22Rv1 (cell line): ENCODE measurements at regions not wholly inside any gene's neighbourhood (a gene's known extent, or its start where the extent isn't known, plus 50 kb on each side); places are given as distances from the start of the nearest gene placed in this dataset.
"Not testable (repeated sequence)": the region's sequence is repeated elsewhere in the genome, so short reads cannot be mapped to it uniquely, and the experiment has no call there.

Experiments
- H3K27ac ChIP-seq: fragments of 450-650 bp; 2 replicates; pipeline ENCODE4 v1.5.1; 2017
- CTCF ChIP-seq: fragments of 450-650 bp; IDR thresholded peaks from 2 replicates; pipeline ENCODE4 v1.5.1; 2017; ENCODE audit warnings: mild to moderate bottlenecking
- ZFX ChIP-seq: fragments of 450-650 bp; IDR thresholded peaks from 2 replicates; pipeline ENCODE4 v1.6.1; 2017; ENCODE audit warnings: antibody characterized with exemption, borderline replicate concordance

- no peak overlapping the region for H3K27ac ChIP-seq
- TF ChIP-seq ZFX (no peak), CTCF (no peak)
Measured at GRCh38 chr1:103273106-103273505, 164.8 kb upstream of the COL11A1 start.

- not testable (repeated sequence) for H3K27ac ChIP-seq
Measured at GRCh38 chr1:103271471-103271870, 163.1 kb upstream of the COL11A1 start.

- no peak overlapping the region for H3K27ac ChIP-seq
- no peak for TF ChIP-seq ZFX
- peak; percentile 28; the same call in 1 of the 2 replicates for TF ChIP-seq CTCF
Measured at GRCh38 chr1:103267893-103268292, 159.6 kb upstream of the COL11A1 start.

GRCh38 chr1:103267266-103267665, 158.9 kb upstream of the COL11A1 start:
- no peak overlapping the region for H3K27ac ChIP-seq
- TF ChIP-seq CTCF (no peak), ZFX (no peak)

- no peak overlapping the region for H3K27ac ChIP-seq
- TF ChIP-seq ZFX (no peak), CTCF (no peak)
Measured at GRCh38 chr1:103266036-103266435, 157.7 kb upstream of the COL11A1 start.

- H3K27ac ChIP-seq, result no peak overlapping the region
- TF ChIP-seq CTCF (no peak), ZFX (no peak)
Measured at GRCh38 chr1:103265551-103265950, 157.2 kb upstream of the COL11A1 start.

- no peak for TF ChIP-seq CTCF
- no peak for TF ChIP-seq ZFX
- no peak overlapping the region for H3K27ac ChIP-seq
Measured at GRCh38 chr1:103259982-103260381, 151.7 kb upstream of the COL11A1 start.

- TF ChIP-seq CTCF (no peak), ZFX (no peak)
- no peak overlapping the region for H3K27ac ChIP-seq
Measured at GRCh38 chr1:103256490-103256889, 148.2 kb upstream of the COL11A1 start.
